Prostate gland (tissue), 2 donors: ENCODE measurements at regions not wholly inside any gene's neighbourhood (a gene's known extent, or its start where the extent isn't known, plus 50 kb on each side); places are given as distances from the start of the nearest gene placed in this dataset.

ENCODE experiments used
- DNase-seq: peaks from one replicate; pipeline ENCODE4 v3.0.0-alpha.2; 2019; ENCODE audit warnings: low spot score
- H3K27ac ChIP-seq, 2 donors: fragments of 200-600 bp; sonication (generic); 2 replicates each; pipeline ENCODE4 v1.5.1; 2017 to 2019
- H3K27me3 ChIP-seq: fragments of 200-600 bp; sonication (generic); replicated peaks from 2 replicates; pipeline ENCODE4 v1.5.1; 2019; ENCODE audit not compliant: insufficient read depth
- H3K36me3 ChIP-seq, 2 donors: fragments of 200-600 bp; sonication (generic); 1 replicate in 1 of 2; 2 replicates in 1 of 2; pipeline versions ENCODE4 v1.5.1 to v1.8.1; 2017 to 2019
- H3K4me1 ChIP-seq: fragments of 200-600 bp; sonication (generic); replicated peaks from 2 replicates; pipeline ENCODE4 v1.5.1; 2019
- H3K4me3 ChIP-seq, 2 donors: fragments of 200-600 bp; sonication (generic); 2 replicates each; pipeline ENCODE4 v1.5.1; 2017 to 2019
- H3K9me3 ChIP-seq: fragments of 200-600 bp; sonication (generic); 2 replicates; pipeline ENCODE4 v1.5.1; 2017
- POLR2A ChIP-seq: fragments of 450-650 bp; IDR thresholded peaks from one replicate; pipeline ENCODE4 v1.6.1; 2016; ENCODE audit warnings: antibody characterized with exemption, mild to moderate bottlenecking
- POLR2AphosphoS5 ChIP-seq: sonication (generic); formaldehyde crosslinking; IDR thresholded peaks from one replicate; pipeline ENCODE4 v1.6.1; 2017; ENCODE audit warnings: antibody characterized with exemption
- WGBS: methylation state at CpG from one replicate; pipeline ENCODE4 v1.1.5; 2018; 5-methylcytosine and 5-hydroxymethylcytosine counted together
- intact Hi-C: fragments of 100-400 bp; cut with DNase I; formaldehyde crosslinking; loops from one replicate; pipeline ENCODE4 v1.14.2; 2022
- TF ChIP-seq, protein P1 (sequence below), 4 experiments: fragments of 200-600 bp in 2 of 4; fragments of 450-650 bp in 2 of 4; sonication (generic) in 2 of 4; IDR thresholded peaks; 1 replicate in 3 of 4; 2 replicates in 1 of 4; pipeline ENCODE4 v1.5.1; 2016 to 2019; ENCODE audit warnings: antibody characterized with exemption in 4 of 4, mild to moderate bottlenecking in 2 of 4, moderate library complexity in 2 of 4

GRCh38 chr3:146770881-146771280 is 165.7 kb upstream of the PLSCR5 start:
- TF ChIP-seq POLR2AphosphoS5 (no peak), POLR2A (no peak)
- TF ChIP-seq, protein P1, sequence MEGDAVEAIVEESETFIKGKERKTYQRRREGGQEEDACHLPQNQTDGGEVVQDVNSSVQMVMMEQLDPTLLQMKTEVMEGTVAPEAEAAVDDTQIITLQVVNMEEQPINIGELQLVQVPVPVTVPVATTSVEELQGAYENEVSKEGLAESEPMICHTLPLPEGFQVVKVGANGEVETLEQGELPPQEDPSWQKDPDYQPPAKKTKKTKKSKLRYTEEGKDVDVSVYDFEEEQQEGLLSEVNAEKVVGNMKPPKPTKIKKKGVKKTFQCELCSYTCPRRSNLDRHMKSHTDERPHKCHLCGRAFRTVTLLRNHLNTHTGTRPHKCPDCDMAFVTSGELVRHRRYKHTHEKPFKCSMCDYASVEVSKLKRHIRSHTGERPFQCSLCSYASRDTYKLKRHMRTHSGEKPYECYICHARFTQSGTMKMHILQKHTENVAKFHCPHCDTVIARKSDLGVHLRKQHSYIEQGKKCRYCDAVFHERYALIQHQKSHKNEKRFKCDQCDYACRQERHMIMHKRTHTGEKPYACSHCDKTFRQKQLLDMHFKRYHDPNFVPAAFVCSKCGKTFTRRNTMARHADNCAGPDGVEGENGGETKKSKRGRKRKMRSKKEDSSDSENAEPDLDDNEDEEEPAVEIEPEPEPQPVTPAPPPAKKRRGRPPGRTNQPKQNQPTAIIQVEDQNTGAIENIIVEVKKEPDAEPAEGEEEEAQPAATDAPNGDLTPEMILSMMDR (IDR thresholded peaks at IDR 0.05), result no peak
- H3K27ac ChIP-seq, result no peak overlapping the region
- H3K9me3 ChIP-seq, result no peaks in the 10 kb centered on the region
- H3K4me3 ChIP-seq, result no peak overlapping the region
- H3K27me3 ChIP-seq, result no peaks in the 10 kb centered on the region
- 67% methylated on average over 1 of the region's 1 CpG for WGBS
- intact Hi-C loops, result no loop called here
- no peaks in the 10 kb centered on the region for H3K36me3 ChIP-seq
- H3K4me1 ChIP-seq, result no peaks in the 10 kb centered on the region
- DNase-seq, result no peak

DNA sequence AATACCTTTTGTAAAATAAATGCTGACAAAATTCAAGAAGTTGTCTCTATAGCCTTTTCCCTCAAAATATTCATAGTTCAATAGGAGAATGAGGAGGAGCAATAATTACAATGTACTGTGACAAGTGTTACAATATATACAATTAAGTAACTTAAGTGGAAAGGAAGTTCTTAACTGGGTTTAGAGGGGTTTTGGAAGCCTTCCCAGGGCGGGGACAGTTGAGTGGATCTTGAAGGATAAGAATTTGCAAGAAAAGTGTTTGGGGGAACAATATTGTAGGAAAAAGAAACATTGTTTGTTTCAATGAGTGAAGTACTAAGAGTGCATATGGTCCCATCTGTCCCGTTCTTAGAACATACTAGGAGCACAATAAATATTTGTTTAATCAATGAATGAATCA is 165.2 kb upstream of the PLSCR5 start:
- Histone ChIP-seq H3K4me1 (no peaks in the 10 kb centered on the region), H3K4me3 (no peak overlapping the region), H3K27ac (no peak overlapping the region), H3K36me3 (no peaks in the 10 kb centered on the region), H3K27me3 (no peaks in the 10 kb centered on the region), H3K9me3 (no peaks in the 10 kb centered on the region)
- TF ChIP-seq POLR2A, result no peak
- no peak for TF ChIP-seq POLR2AphosphoS5
- TF ChIP-seq, protein P1 (IDR thresholded peaks at IDR 0.05), result no peak
- 81% methylated on average over 2 of the region's 2 CpGs for WGBS
- intact Hi-C loops, result no loop called here
- no peak for DNase-seq

DNA sequence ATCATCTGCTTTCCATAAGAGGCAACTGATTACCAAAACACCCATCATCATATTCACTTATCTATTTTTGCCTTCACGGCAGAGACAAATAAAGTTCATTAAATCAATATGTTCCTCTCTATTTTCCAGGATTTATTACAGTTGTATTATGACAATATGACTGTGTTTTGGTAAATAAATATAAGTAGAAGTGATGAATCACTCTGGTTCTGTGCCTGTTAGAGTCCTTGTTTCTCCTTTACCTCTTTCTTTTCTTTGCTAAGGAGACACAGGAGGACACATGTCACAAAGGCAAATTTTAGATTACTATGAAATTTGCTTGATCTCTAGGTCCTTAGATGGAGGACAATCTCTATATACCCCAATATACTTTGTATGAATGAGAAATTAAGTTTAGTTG is 152.6 kb upstream of the PLSCR5 start:
- H3K27ac ChIP-seq, result no peak overlapping the region
- intact Hi-C loops, result no loop called here
- no peaks in the 10 kb centered on the region for H3K36me3 ChIP-seq
- TF ChIP-seq POLR2A (no peak), POLR2AphosphoS5 (no peak)
- TF ChIP-seq, protein P1 (IDR thresholded peaks at IDR 0.05), result no peak
- H3K27me3 ChIP-seq, result no peaks in the 10 kb centered on the region
- DNase-seq, result no peak
- WGBS, result 84% methylated on average over 1 of the region's 1 CpG
- no peak overlapping the region for H3K4me3 ChIP-seq
- no peaks in the 10 kb centered on the region for H3K9me3 ChIP-seq
- H3K4me1 ChIP-seq, result no peaks in the 10 kb centered on the region

GRCh38 chr3:146750196-146750595 is 145.1 kb upstream of the PLSCR5 start:
- no peaks in the 10 kb centered on the region for H3K9me3 ChIP-seq
- TF ChIP-seq, protein P1 (IDR thresholded peaks at IDR 0.05), result no peak
- no peak for TF ChIP-seq POLR2AphosphoS5
- TF ChIP-seq POLR2A, result no peak
- H3K4me3 ChIP-seq, result no peak overlapping the region
- no peaks in the 10 kb centered on the region for H3K36me3 ChIP-seq
- intact Hi-C loops, result no loop called here
- H3K27ac ChIP-seq, result no peak overlapping the region
- 84% methylated on average over 2 of the region's 2 CpGs for WGBS
- no peaks in the 10 kb centered on the region for H3K27me3 ChIP-seq
- DNase-seq, result no peak
- no peaks in the 10 kb centered on the region for H3K4me1 ChIP-seq

GRCh38 chr3:146747928-146748327 is 142.8 kb upstream of the PLSCR5 start:
- Histone ChIP-seq H3K27me3 (no peaks in the 10 kb centered on the region), H3K36me3 (no peaks in the 10 kb centered on the region), H3K27ac (no peak overlapping the region), H3K4me3 (no peak overlapping the region), H3K4me1 (no peaks in the 10 kb centered on the region), H3K9me3 (no peaks in the 10 kb centered on the region)
- TF ChIP-seq, protein P1 (IDR thresholded peaks at IDR 0.05), result peak in 1 of 4 experiments; percentile 4
- TF ChIP-seq POLR2AphosphoS5, result no peak
- no peak for DNase-seq
- WGBS, result 29% methylated on average over 4 of the region's 4 CpGs
- intact Hi-C loops, result loop anchor here (10.0 kb wide), 1 partner anchor 447 kb away; no protein-coding TSS in a partner anchor
